Ovary (tissue), 7 donors: ENCODE measurements at regions not wholly inside any gene's neighbourhood (a gene's known extent, or its start where the extent isn't known, plus 50 kb on each side); places are given as distances from the start of the nearest gene placed in this dataset.

Experiments
- DNase-seq, 5 donors: peaks; one replicate each; pipeline ENCODE4 v3.0.0-alpha.2; 2019 to 2020
- H3K27ac ChIP-seq, 2 donors: fragments of 200-600 bp; one replicate each; pipeline versions ENCODE4 v1.5.1 to v1.8.0; 2019 to 2022
- H3K27me3 ChIP-seq: fragments of 200-600 bp; one replicate; pipeline ENCODE4 v1.8.0; 2022
- H3K36me3 ChIP-seq: fragments of 200-600 bp; sonication (generic); one replicate; pipeline ENCODE4 v1.5.1; 2019
- H3K4me1 ChIP-seq: one replicate; pipeline ENCODE4 v1.8.1; 2013; ENCODE audit warnings: mild to moderate bottlenecking, moderate library complexity; ENCODE audit not compliant: insufficient read depth
- H3K4me3 ChIP-seq: fragments of 200-600 bp; sonication (generic); one replicate; pipeline ENCODE4 v1.5.1; 2017
- H3K9me3 ChIP-seq, 2 donors: fragments of 200-600 bp in 1 of 2; sonication (generic) in 1 of 2; one replicate each; pipeline versions ENCODE4 v1.5.1 to v1.8.1; 2013 to 2019; ENCODE audit warnings: mild to moderate bottlenecking in 1 of 2, moderate library complexity in 1 of 2
- EP300 ChIP-seq: sonication (generic); formaldehyde crosslinking; IDR thresholded peaks from one replicate; pipeline ENCODE4 v1.6.1; 2017; ENCODE audit warnings: antibody characterized with exemption
- POLR2A ChIP-seq: fragments of 450-650 bp; IDR thresholded peaks from one replicate; pipeline ENCODE4 v1.6.1; 2017; ENCODE audit warnings: antibody characterized with exemption, mild to moderate bottlenecking, moderate library complexity
- WGBS, 3 donors: extraction: QIAGEN DNeasy Blood & Tissue Kit in 1 of 3; methylation state at CpG; one replicate each; pipeline versions ENCODE4 v1.1.5 to v1.1.7; 2013 to 2017; 5-methylcytosine and 5-hydroxymethylcytosine counted together
- intact Hi-C, 4 donors: fragments of 100-400 bp; cut with DNase I; formaldehyde crosslinking; loops; one replicate each; pipeline versions ENCODE4 v1.11.0 to v1.15.1; 2022 to 2023
- TF ChIP-seq, protein P1 (sequence below), 3 donors: fragments of 450-650 bp in 2 of 3; fragments of 200-600 bp in 1 of 3; IDR thresholded peaks; one replicate each; pipeline versions ENCODE4 v1.5.1 to v1.8.0; 2016 to 2022; ENCODE audit warnings: antibody characterized with exemption in 3 of 3, mild to moderate bottlenecking in 1 of 3
- donor health status: DM: no; HTN: no; CAD: no; lungs with moderate emphysema.
- donor health status: DM: no; HTN: no; CAD: no.
- donor health status: Bipolar disorder and iron deficiency.
- donor health status: DM: no; HTN: no; CAD: no.
- donor health status: DM: yes; HTN: yes; CAD: no.

DNA sequence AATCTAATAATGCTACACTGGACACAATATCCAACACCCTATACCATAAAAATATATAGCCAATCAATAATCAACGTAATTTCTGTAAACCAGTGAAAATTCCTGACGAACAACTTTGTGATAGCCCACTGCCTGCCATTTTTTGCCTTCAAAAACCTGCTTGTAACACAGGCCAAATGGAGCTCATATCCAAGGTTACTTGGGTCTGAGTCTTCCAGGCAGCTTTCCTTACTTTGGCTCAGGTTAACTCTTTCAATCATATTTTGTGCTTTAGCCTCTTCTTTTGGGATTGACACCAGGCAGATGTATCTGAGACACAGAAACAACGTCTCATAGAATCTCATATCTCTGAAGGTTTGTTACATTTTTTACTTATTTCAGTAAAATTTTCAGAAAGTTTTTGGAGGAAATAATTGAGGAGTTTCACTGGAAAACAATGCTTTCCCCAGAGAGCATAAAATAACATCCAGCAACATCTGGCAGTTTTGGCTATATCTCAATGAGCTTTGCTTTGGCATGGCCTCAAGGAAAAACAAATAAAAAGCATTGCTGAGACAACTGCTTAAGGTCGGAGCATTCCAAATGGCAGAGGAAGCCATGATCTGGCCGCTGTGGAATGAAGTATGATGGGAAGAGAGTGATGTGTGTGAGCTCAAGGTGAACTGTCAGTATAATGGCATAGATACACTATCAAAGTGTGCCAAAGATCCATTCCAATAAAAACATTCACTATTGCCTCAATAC lies 162.9 kb upstream of the SPIN4 start:
- DNase-seq, result no peak
- TF ChIP-seq, protein P1, sequence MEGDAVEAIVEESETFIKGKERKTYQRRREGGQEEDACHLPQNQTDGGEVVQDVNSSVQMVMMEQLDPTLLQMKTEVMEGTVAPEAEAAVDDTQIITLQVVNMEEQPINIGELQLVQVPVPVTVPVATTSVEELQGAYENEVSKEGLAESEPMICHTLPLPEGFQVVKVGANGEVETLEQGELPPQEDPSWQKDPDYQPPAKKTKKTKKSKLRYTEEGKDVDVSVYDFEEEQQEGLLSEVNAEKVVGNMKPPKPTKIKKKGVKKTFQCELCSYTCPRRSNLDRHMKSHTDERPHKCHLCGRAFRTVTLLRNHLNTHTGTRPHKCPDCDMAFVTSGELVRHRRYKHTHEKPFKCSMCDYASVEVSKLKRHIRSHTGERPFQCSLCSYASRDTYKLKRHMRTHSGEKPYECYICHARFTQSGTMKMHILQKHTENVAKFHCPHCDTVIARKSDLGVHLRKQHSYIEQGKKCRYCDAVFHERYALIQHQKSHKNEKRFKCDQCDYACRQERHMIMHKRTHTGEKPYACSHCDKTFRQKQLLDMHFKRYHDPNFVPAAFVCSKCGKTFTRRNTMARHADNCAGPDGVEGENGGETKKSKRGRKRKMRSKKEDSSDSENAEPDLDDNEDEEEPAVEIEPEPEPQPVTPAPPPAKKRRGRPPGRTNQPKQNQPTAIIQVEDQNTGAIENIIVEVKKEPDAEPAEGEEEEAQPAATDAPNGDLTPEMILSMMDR (IDR thresholded peaks at IDR 0.05), result no peak
- Histone ChIP-seq H3K9me3 (no peaks in the 10 kb centered on the region), H3K27me3 (no peaks in the 10 kb centered on the region), H3K4me1 (no peaks in the 10 kb centered on the region), H3K27ac (no peak overlapping the region), H3K36me3 (no peaks in the 10 kb centered on the region), H3K4me3 (no peak overlapping the region)
- intact Hi-C loops, result no loop called here
- 13 to 22% (median 15%) methylated on average over 5 of the region's 5 CpGs for WGBS, 3 donors

GRCh38 chrX:63511361-63511760 lies 160.2 kb upstream of the SPIN4 start:
- Histone ChIP-seq H3K9me3 (no peaks in the 10 kb centered on the region), H3K4me3 (no peak overlapping the region), H3K36me3 (no peaks in the 10 kb centered on the region), H3K27ac (no peak overlapping the region), H3K4me1 (no peaks in the 10 kb centered on the region), H3K27me3 (no peaks in the 10 kb centered on the region)
- DNase-seq, result no peak
- TF ChIP-seq POLR2A, result no peak
- no peak for TF ChIP-seq EP300
- TF ChIP-seq, protein P1 (IDR thresholded peaks at IDR 0.05), result no peak
- intact Hi-C loops, result no loop called here
- 81 to 94% (median 87%) methylated on average over 3 of the region's 3 CpGs for WGBS, 3 donors

- Histone ChIP-seq H3K4me3 (no peak overlapping the region), H3K27me3 (no peaks in the 10 kb centered on the region), H3K9me3 (no peaks in the 10 kb centered on the region), H3K36me3 (no peaks in the 10 kb centered on the region), H3K4me1 (peaks cover 2% of the 10 kb centered on the region), H3K27ac (no peak overlapping the region)
- DNase-seq, result no peak
- 79 to 80% (median 79%) methylated on average over 5 of the region's 5 CpGs for WGBS, 3 donors
- TF ChIP-seq POLR2A, result no peak
- TF ChIP-seq, protein P1 (IDR thresholded peaks at IDR 0.05), result no peak
- TF ChIP-seq EP300, result no peak
- intact Hi-C loops, result no loop called here
These were observed 157.5 kb upstream of the SPIN4 start for GRCh38 chrX:63508668-63509067.

DNA sequence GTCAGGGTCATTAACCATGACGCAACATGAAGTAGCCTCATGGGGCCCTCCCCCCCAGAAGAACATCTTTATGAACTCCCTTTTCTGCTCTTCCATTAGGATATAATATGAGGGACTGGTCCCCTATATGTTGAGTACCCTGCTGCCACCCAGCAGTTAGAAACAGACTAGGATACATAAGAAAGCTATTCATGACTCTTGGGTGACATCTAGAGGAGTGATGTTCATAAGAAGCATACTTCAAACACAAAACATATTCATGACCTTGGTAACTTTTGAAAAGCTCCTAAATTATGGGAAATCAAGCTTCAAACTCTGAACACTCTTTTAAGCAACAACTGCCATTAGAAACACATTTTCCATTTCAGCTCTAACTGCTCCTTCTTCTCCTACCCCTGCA lies 155.2 kb upstream of the SPIN4 start:
- intact Hi-C loops, result no loop called here
- 67 to 83% (median 77%) methylated on average over 1 of the region's 1 CpG for WGBS, 3 donors

More for the DNA sequence above, 155.2 kb upstream of the SPIN4 start:
- Histone ChIP-seq H3K9me3 (no peaks in the 10 kb centered on the region), H3K36me3 (no peaks in the 10 kb centered on the region), H3K4me3 (no peak overlapping the region), H3K4me1 (peaks cover 2% of the 10 kb centered on the region), H3K27me3 (no peaks in the 10 kb centered on the region), H3K27ac (no peak overlapping the region)
- TF ChIP-seq, protein P1 (IDR thresholded peaks at IDR 0.05), result no peak
- TF ChIP-seq POLR2A (no peak), EP300 (no peak)
- no peak for DNase-seq
